RWPE2 (cell line): ENCODE measurements at regions not wholly inside any gene's neighbourhood (a gene's known extent, or its start where the extent isn't known, plus 50 kb on each side); places are given as distances from the start of the nearest gene placed in this dataset.
A peak's percentile ranks its signal among the peaks of the same experiment; 100 is the strongest.

Source experiments
- ATAC-seq: fragments of 200-7000 bp; cut with Tn5 transposase; 3 replicates; pipeline ENCODE4 v1.9.1; 2021; ENCODE audit warnings: low read depth
- DNase-seq: peaks from one replicate; pipeline ENCODE4 v3.0.0-alpha.2; 2020; ENCODE audit warnings: low spot score
- H3K27ac ChIP-seq: fragments of 450-650 bp; 2 replicates; pipeline ENCODE4 v1.5.1; 2017; ENCODE audit warnings: mild to moderate bottlenecking; ENCODE audit not compliant: poor library complexity, severe bottlenecking
- H3K27me3 ChIP-seq: fragments of 250-450 bp; sonication (Bioruptor Pico); 2 replicates; pipeline ENCODE4 v1.5.1; 2021; ENCODE audit warnings: mild to moderate bottlenecking, moderate library complexity; ENCODE audit not compliant: insufficient read depth, poor library complexity, severe bottlenecking
- H3K36me3 ChIP-seq: fragments of 250-450 bp; sonication (Bioruptor Pico); 2 replicates; pipeline ENCODE4 v1.5.1; 2020; ENCODE audit warnings: low read depth, mild to moderate bottlenecking, moderate library complexity
- H3K4me1 ChIP-seq: fragments of 250-450 bp; sonication (Bioruptor Pico); 2 replicates; pipeline ENCODE4 v1.5.1; 2021; ENCODE audit warnings: mild to moderate bottlenecking, moderate library complexity; ENCODE audit not compliant: insufficient read depth, poor library complexity, severe bottlenecking
- H3K4me3 ChIP-seq: fragments of 250-450 bp; sonication (Bioruptor Pico); 2 replicates; pipeline ENCODE4 v1.5.1; 2021; ENCODE audit warnings: mild to moderate bottlenecking, moderate library complexity; ENCODE audit not compliant: severe bottlenecking
- H3K9me3 ChIP-seq: fragments of 250-450 bp; sonication (Bioruptor Pico); 2 replicates; pipeline ENCODE4 v1.5.1; 2021; ENCODE audit warnings: mild to moderate bottlenecking, moderate library complexity; ENCODE audit not compliant: severe bottlenecking
- CTCF ChIP-seq: fragments of 450-650 bp; IDR thresholded peaks from one replicate; pipeline ENCODE4 v1.5.1; 2017; ENCODE audit warnings: mild to moderate bottlenecking, moderate library complexity; ENCODE audit not compliant: poor library complexity, severe bottlenecking

- Histone ChIP-seq H3K27ac (peak overlapping the region; percentile 69), H3K9me3 (no peaks in the 10 kb centered on the region), H3K4me3 (no peak overlapping the region), H3K27me3 (no peaks in the 10 kb centered on the region), H3K4me1 (peaks cover 20% of the 10 kb centered on the region), H3K36me3 (no peaks in the 10 kb centered on the region)
- ATAC-seq: peak; percentile 85
- no peak for DNase-seq
- no peak for TF ChIP-seq CTCF
Observed at GRCh38 chr14:65303190-65303898, 109.2 kb upstream of the FUT8 start.

DNA sequence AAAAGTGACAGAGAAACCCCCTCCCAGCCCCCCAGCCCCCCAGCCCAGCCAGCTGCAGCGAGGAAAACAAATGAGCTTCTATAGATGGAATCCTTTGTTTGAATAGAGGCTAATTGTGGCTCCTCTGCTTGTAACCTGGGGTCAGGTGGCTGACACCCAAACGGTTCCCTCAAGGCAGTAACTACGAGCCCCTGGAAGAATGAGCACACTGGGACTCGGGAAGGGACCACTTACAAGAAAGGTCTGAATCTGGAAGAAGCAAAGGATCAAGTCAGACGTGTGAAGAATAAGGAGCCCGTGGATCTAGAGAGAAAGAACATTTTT, 108.7 kb upstream of the FUT8 start:
- peak overlapping the region; percentile 69 for H3K27ac ChIP-seq
- TF ChIP-seq CTCF: no peak

DNA sequence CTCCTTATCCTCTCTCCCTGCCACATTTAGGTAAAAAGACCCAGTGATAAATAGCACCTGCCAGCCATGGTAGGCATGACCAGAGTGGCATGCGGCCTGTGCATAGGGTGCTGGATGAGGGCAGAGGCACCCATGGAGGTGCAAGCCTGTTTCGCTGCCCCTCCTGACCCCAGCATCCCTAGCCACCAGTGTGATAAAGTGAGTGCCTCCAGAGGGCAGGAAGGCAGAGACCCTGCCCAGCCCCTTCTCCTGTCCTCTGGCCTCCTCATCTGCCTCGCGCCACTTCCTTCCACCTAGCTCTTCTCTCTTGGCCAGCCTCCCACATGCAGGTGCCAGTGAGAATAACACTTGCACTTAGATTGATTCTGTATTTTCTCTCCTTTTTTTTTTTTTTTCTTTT, 108.3 kb upstream of the FUT8 start:
- Histone ChIP-seq H3K9me3 (no peaks in the 10 kb centered on the region), H3K27ac (peak overlapping the region; percentile 69), H3K4me1 (peaks cover 20% of the 10 kb centered on the region), H3K36me3 (no peaks in the 10 kb centered on the region), H3K4me3 (no peak overlapping the region), H3K27me3 (no peaks in the 10 kb centered on the region)
- TF ChIP-seq CTCF: no peak
- DNase-seq: no peak
- ATAC-seq: peak; percentile 10; the same call in 1 of the 3 replicates

More for the DNA sequence above, 108.7 kb upstream of the FUT8 start:
- DNase-seq (no peak), ATAC-seq (peak; percentile 17)
- Histone ChIP-seq H3K9me3 (no peaks in the 10 kb centered on the region), H3K27me3 (no peaks in the 10 kb centered on the region), H3K4me1 (peaks cover 20% of the 10 kb centered on the region), H3K4me3 (no peak overlapping the region), H3K36me3 (no peaks in the 10 kb centered on the region)

- no peak for ATAC-seq
- TF ChIP-seq CTCF: no peak
- no peak for DNase-seq
- Histone ChIP-seq H3K36me3 (no peaks in the 10 kb centered on the region), H3K9me3 (no peaks in the 10 kb centered on the region), H3K27ac (no peak overlapping the region), H3K4me1 (peaks cover 20% of the 10 kb centered on the region), H3K4me3 (no peak overlapping the region), H3K27me3 (no peaks in the 10 kb centered on the region)
Observed at GRCh38 chr14:65304963-65305362, 107.6 kb upstream of the FUT8 start.

- Histone ChIP-seq H3K27ac (no peak overlapping the region), H3K9me3 (no peaks in the 10 kb centered on the region), H3K4me3 (no peak overlapping the region), H3K36me3 (no peaks in the 10 kb centered on the region), H3K27me3 (no peaks in the 10 kb centered on the region), H3K4me1 (peaks cover 6% of the 10 kb centered on the region)
- no peak for ATAC-seq
- TF ChIP-seq CTCF: no peak
- DNase-seq: no peak
Observed at GRCh38 chr14:65308536-65308935, 104.0 kb upstream of the FUT8 start.
